CD4-positive, alpha-beta T cell treated with Interleukin-1 beta for 1 hour (primary cell): ENCODE measurements at regions not wholly inside any gene's neighbourhood (a gene's known extent, or its start where the extent isn't known, plus 50 kb on each side); places are given as distances from the start of the nearest gene placed in this dataset.
"Not testable (repeated sequence)": the region's sequence is repeated elsewhere in the genome, so short reads cannot be mapped to it uniquely, and the experiment has no call there.

Source experiments
- DNase-seq, 2 donors: peaks; one replicate each; pipeline ENCODE4 v3.0.0-alpha.2; 2020 to 2022

DNA sequence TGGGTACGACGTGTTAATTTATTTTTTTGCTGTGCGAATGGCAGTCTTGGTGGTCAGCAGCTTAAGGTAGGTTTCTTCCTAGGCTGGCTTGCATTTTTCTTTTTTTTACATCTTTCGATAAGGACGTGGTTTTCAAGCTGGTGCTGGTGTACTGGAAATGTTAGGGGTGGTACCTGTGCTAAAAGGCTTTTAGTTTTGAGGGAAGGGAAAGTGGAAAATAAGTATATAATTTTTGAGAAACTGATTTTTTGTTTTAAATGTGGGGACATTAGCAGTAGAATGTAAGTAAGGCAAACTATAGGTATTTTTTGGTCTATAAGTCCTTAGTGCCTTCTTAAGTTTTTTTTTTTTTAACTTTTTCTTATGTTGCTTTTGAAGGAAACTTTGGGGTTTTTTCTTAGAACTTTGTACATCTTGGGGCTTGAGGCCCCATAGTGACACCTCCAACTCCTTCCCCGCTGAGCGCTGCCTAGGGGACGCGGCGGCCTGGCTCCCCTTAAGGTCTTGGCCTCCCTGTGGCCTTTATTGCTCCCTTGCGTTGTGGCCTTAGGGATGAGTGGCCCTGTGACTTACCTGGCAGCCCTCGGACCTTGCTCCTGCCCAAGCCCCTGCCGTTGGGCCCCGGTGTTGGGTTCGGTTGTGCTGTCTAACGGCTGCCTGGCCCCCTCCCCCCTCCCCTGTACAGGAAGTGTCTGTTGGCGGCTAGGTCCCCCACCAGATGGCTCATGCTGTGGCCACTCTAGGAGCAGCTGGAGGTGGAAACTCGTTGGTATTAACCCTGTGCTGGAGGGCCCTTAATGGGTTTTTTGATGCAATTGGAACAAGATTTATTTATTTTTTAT lies 88.0 kb upstream of the RPRML start:
- peak; percentile 86 for DNase-seq

DNA sequence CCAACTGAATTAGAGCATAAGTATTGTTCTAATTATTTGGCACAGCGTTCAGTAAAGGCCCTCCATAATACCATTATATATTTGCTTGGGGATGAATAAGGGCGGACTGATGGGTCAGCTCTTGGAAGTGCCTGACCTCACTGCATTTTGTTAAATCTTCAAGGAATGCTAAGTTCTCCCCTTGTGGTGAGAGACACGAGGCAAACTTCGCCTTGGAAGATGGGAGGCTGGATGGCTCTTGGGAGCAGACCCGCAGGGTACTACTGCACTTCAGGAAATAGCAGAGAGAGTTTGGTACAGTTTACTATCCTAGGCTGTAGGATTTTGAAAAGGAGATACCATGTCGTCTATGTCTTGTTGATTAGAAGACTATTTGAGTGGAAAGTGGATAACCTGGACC lies 87.0 kb upstream of the RPRML start:
- DNase-seq, result no peak

- no peak for DNase-seq
Measured at GRCh38 chr17:47064684-47065083, 85.6 kb upstream of the RPRML start.

DNA sequence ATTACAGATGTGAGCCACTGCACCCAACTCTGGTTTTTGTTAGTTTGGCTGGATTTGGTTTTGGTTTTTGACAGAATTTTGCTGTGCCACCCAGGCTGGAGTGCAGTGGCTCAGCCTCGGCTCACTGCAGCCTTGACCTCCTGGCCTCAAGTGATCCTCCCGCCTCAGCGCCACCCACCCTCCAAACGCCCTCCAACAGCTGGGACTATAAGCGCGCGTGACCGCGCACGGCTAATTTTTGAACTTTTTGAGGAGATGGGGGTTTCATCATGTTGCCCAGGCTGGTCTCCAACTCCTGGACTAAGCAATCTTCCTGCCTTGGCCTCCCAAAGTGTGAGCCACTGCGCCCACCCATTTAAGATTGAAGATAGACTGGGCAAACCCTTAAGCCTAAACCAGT lies 84.4 kb upstream of the RPRML start:
- no peak for DNase-seq

DNA sequence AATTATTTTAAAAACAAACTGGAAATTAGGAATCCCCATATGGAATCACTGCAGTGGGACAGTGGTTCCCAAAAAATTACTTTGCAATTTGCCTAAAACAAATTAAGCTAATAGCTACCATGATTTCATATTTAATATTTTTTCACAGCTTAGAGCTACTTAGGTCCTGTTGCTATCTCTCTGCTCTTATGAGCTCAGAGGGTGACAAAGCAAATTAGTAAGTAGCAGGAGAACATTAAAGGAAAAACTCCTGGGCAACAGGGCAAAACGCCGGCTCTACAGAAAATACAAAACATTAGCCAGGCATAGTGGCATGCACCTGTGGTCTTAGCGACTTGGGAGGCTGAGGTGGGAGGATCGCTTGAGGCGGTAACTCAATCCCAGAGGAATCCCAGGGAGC lies 83.8 kb upstream of the RPRML start:
- not testable (repeated sequence) for DNase-seq

DNA sequence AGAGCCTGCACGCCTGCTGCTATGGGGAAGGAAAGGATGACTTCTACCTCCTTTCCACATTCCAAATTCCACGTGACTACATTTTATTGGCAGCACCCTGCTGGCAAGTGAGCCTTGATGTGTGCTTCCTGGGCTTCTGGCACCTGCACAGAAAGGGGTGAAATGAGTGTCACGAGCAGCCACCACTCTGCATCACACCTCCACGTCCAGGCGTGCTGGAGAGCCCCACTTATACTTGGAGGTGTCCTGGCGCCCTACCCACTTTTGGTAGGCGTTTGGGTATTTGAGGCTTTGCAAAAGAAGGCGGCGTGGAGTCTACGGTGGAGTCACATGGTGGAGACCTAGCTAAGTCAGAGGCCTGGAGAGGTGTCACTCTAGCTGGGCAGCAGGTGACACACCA lies 81.0 kb upstream of the RPRML start:
- DNase-seq, result not testable (repeated sequence)

DNA sequence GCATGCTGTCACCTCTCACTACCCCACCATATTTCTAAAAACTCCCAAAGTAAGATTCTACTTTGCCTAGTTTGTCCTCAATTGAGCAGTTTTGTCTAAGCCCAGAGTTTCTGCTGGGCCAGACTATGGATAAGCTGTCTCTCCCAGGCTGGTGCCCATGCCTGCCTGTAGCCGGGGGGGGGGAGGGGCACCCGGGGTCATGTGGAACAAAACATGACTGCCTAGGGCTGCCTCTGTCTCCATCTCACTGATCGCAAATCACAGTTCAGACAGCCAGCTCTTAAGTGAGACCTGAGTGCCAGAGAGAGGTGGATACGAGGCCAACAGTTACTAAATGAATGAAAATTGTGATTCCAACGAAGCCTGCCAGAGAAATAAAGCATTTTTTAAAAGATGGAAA lies 78.8 kb upstream of the RPRML start:
- no peak for DNase-seq

- DNase-seq, result not testable (repeated sequence)
Measured at GRCh38 chr17:47057279-47057678, 78.2 kb upstream of the RPRML start.

DNA sequence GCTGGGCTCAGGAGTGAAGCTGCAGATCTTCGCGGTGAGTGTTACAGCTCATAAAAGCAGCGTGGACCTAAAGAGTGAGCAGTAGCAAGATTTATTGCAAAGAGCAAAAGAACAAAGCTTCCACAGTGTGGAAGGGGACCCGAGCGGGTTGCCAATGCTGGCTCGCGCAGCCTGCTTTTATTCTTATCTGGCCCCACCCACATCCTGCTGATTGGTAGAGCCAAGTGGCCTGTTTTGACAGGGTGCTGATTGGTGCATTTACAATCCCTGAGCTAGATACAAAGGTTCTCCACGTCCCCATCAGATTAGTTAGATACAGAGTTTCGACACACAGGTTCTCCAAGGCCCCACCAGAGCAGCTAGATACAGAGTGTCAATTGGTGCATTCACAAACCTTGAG lies 77.6 kb upstream of the RPRML start:
- DNase-seq, result not testable (repeated sequence)
